HL-60 (cell line): ENCODE measurements at regions not wholly inside any gene's neighbourhood (a gene's known extent, or its start where the extent isn't known, plus 50 kb on each side); places are given as distances from the start of the nearest gene placed in this dataset.

Experiments
- POLR2AphosphoS5 ChIP-seq: IDR thresholded peaks from 2 replicates; pipeline ENCODE4 v1.6.1; 2012; ENCODE audit warnings: low read depth
- TF ChIP-seq, protein P1 (sequence below): IDR thresholded peaks from one replicate; pipeline ENCODE4 v1.5.1; 2011; ENCODE audit warnings: low read length, control low read depth, inconsistent platforms; ENCODE audit not compliant: insufficient read depth

DNA sequence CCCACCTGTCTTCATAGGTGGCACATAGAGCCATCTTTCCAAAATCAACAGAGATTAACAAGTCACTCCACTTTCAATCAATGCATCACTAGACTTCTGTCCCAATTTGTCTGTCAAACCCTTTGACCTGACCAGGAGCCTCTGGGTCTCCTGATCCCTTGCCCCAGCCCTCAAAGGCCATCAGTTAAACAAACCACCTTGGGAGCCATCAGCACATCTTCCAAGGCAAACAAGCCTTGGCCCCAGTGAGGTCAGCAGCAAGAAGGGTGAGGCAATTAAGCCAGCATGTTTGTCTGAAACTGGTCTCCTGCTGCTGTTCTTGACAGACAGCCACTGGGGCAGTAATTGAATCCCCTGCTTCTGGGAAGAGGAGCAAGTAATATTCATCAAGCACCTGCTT is 742.8 kb upstream of the TBX3 start:
- TF ChIP-seq, protein P1, sequence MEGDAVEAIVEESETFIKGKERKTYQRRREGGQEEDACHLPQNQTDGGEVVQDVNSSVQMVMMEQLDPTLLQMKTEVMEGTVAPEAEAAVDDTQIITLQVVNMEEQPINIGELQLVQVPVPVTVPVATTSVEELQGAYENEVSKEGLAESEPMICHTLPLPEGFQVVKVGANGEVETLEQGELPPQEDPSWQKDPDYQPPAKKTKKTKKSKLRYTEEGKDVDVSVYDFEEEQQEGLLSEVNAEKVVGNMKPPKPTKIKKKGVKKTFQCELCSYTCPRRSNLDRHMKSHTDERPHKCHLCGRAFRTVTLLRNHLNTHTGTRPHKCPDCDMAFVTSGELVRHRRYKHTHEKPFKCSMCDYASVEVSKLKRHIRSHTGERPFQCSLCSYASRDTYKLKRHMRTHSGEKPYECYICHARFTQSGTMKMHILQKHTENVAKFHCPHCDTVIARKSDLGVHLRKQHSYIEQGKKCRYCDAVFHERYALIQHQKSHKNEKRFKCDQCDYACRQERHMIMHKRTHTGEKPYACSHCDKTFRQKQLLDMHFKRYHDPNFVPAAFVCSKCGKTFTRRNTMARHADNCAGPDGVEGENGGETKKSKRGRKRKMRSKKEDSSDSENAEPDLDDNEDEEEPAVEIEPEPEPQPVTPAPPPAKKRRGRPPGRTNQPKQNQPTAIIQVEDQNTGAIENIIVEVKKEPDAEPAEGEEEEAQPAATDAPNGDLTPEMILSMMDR = no peak
- TF ChIP-seq POLR2AphosphoS5 = no peak
